ENCODE measurements at regions not wholly inside any gene's neighbourhood (a gene's known extent, or its start where the extent isn't known, plus 50 kb on each side); places are given as distances from the start of the nearest gene placed in this dataset.
"Not testable (repeated sequence)": the region's sequence is repeated elsewhere in the genome, so short reads cannot be mapped to it uniquely, and the experiment has no call there.

DNA sequence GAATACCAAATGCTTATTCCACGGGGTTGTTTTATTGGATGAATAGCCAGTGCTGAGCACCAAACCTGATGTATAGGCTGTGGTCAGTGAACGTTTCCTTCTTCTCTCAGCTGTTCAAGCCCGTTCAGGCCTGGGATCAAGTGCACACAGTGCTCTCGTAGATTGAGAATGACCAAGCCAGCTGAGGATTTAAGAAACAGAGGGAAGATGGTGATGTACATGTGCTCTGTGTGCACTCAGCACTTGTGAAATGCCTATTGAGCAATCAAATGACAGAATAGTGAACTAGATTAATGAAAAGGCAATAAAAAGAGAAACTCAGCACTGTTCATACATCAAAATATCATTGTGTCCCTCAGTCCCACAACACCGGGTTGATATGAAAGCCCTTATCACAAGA lies 302.5 kb downstream of the BMPER start:
- DNase-seq: no peak

DNA sequence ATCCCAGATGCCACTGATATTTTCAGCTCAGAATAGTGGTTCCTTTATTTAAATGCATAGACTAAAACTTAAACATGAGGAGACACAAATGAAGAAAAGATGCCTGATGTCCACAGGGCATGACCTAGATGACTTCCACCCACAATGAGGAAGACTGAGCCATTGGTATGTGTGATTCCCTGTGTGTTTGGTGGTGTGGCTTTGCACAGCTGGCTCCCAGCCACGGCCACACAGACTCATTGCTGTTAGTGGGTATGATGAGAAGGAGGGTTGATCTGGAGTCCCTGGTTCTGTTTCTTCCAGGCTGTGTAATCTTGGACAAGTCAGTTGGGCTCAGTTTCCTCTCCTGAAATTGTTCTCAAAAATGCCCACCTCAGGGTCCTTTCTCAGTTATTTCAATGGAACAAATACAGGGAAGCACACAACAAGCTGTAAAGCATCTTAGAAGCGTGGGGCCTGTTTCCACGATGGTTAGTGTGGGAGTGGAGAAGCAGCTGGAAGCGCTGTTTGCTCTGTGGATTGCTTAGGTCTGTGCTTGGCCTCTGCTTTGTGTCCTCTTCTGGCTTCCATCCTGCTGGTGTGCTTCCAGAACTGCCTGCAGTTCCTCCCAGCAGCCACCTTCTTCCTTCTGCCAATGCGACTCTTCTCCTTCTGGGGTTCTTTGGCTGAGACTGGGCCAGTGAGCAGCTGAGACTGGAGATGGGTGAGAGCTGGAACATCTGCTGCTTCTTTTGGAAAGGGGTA lies 303.7 kb downstream of the BMPER start:
- DNase-seq: no peak

DNA sequence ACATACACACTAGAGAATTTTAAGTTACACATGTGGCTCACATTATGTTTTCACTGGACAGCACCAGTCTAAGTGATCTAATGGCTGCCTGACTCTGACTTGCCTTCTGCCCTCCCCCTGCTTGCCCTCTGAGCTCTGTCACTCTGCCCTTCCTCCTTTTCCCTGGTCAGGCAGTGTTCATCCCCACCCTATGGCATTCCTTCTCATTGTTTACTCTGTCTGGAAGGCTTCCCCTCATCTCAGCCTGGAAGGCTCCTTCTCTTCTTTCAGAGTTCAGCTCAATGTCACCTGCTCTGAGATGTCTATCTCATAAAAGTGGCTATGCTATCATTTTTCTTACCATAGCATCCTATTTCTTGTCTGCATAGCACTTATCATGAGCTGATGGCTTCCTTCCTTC lies 305.7 kb downstream of the BMPER start:
- DNase-seq: no peak

DNA sequence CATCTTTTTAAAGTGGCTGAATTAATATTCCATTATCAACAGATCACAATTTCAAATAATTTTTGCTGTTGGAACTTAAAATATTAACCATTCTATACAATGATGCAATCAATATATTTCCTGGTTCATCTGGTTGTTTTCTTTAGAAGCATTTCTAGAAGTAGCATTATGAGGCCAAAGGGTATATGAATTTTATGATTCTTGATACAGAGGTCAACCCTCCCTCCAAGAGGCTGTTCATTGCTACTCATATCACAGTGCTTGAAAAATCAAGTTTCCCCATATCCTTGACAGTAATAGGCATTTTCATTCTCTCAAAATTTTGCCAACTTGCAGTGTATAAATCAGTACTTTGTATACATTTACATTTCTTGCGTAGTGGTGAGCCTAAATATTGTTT lies 312.6 kb downstream of the BMPER start:
- DNase-seq: no peak

DNA sequence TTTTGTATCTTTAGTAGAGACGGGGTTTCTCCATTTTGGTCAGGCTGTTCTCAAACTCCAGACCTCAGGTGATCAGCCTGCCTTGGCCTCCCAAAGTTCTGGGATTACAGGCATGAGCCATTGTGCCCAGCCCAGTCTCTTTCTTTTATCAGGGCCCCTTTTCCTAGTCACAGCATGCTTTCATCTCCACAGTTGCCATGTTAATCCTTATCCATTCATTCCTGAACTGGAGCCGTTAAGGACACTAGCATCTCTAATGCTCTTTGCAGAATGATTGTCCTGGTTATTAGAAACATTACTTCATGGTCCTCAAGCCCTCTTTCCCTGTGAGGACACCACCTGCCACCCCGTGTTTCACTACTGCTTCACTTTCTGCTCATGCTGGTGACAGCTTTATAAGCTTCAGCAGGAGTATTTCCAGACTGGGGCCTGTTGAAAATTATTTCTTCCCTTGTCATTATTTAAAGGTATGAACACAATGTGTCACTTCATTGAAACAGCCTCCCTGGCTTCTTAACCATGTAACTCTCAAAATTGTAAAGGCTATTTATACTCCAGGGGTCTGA lies 313.9 kb downstream of the BMPER start:
- DNase-seq: no peak

DNA sequence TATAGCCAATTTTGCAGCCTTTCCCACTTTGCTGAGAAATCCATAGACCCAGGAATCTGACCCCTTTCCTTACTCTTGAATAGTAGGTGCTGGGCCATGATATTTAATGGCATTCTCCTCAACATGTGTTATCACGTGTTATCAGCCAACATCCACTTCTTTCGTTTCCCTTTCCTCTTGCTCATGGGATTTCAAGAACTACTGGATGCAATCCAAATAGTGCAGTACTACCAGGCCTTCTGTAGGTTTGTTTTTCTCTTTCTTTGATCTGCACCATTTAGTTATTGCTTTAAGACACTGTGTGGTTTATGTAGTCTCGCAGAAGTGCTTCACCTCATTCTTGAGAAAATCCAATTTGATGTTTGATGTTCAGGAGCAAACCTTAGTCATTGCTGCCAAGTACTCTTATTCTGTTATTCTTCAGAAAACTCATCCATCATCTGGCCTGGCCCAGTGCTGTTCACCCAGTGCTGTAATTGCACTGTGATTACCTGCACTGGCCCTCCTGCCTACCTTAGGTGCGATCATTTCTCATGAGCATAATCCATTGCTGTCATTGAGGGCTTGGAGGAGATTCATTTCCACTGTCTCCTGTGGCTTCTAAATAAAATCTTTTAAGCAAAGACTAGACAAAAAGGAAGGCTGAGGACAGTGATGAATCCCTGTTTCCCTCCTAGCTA lies 315.3 kb downstream of the BMPER start:
- DNase-seq: no peak

DNA sequence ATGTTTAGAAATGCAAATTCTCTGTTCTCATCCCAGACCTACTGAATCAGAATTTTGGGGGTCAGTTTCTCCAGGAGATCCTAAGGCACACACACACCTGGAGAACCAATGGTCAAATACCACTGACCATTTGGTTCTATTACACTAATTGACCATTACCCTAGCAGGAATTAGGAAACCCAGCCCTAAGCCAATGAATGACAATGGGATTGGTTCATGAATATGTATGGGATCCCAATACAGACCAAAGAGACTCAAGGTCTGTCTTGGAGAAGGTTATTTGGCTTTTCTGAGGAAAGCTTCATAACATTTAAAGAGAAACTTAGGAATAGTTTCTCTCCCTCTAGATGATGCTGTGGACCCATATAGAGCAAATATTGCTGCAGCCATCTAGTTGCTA lies 317.0 kb downstream of the BMPER start:
- no peak for DNase-seq

DNA sequence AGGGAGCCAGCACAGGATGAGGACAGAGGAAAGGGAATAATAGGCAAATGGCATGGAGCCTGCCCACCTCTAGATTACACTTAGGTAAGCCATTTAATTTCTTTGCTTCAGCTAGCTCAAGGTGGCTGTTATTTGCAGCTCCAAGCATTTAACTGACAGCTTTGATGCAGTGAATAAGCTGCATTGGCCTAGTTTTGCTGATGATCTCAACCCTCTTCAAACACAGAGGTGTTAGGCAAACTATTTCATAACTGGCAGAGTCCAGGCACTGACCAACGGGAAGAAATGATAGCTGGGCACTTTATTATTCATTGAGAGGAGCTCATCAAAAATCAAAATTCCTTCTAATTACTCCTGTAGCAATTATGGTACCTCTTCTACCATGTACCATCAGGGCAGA lies 317.4 kb downstream of the BMPER start:
- no peak for DNase-seq

DNA sequence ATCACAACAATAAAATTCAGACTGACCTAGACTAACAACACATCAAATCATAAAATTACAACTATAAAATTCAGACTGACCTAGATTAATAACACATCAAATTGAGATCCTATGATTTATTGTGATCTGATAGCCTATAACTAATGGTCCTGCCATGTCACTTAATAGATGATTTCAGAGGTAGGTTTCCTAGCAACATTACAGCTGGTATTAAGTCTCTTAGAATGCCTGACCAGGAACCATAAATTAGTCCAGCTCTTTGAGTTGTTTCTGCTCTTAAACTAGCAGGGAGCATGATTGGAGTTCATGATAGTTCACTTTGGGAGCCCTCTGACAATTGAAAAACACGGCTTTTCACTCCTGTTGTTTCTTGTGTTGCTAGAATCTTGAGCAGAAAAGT lies 318.9 kb downstream of the BMPER start:
- no peak for DNase-seq

DNA sequence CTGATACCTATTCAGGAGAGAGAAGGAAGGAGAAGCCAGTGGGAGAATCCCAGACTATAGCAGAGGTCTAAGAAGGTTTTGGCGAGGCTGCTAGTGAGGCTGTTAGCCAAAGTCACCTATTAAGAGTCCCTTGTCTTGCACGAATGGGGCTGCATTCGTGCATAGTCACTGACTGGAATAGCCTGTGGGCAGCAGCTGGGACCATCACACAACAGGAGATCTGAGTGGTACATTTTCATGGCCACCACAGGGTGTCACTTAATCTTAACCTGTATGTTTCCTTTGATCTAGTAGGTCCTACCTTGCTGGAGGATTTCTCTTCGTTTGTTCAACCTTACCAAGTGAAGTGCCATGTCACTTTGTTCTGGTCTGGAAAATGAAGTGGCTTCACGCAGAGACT lies 319.9 kb downstream of the BMPER start:
- no peak for DNase-seq

DNA sequence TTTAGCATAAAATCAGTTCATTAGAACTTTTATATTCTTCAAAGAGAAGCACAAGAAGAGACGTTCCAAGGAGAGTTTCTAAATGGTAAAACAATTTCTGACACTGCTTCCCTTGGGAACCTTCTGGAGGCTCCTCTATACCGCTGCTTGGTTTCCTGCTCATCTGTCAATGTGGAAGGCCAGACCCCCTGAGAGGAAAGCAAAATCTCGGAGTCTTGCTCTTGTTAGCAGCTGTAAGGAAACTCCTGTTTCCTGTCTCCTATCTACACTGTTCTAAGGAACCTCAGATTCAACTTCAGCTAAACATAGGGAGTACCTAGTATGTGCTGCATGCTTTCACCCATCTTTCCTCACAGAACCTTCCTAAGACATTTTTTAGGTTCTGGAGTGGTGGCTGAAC lies 322.2 kb downstream of the BMPER start:
- DNase-seq: no peak

DNA sequence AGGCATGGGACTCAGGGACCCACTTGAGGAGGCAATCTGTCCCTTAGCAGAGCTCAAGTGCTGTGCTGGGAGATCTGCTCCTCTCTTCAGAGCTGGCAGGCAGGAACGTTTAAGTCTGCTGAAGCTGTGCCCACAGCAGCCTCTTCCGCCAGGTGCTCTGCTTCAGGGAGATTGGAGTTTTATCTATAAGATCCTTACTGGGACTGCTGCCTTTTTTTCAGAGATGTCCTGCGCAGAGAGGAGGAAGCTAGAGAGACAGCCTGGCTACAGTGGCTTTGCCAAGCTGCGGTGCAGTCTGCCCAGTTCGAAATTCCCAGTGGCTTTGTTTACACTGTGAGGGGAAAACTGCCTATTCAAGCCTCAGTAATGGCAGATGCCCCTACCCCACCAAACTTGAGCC lies 329.8 kb downstream of the BMPER start:
- not testable (repeated sequence) for DNase-seq

DNA sequence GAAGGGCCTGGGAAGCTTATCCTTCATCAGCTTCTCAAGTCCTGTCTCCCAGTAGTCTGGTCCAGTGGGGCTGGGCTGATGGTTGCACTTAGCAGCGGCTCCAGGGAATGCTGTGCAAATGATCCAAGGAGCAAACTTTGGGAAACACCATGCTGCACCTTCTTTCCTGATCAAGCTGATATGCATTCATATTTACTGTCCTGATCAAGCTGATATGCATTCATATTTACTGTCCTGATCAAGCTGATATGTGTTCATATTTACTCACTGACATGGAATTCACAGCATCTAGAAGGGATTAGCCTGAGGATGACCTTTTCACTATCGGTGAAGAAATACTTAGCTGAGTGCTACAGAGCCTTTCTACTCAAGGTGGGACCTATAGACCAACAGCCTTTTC lies 330.7 kb downstream of the BMPER start:
- DNase-seq: no peak

DNA sequence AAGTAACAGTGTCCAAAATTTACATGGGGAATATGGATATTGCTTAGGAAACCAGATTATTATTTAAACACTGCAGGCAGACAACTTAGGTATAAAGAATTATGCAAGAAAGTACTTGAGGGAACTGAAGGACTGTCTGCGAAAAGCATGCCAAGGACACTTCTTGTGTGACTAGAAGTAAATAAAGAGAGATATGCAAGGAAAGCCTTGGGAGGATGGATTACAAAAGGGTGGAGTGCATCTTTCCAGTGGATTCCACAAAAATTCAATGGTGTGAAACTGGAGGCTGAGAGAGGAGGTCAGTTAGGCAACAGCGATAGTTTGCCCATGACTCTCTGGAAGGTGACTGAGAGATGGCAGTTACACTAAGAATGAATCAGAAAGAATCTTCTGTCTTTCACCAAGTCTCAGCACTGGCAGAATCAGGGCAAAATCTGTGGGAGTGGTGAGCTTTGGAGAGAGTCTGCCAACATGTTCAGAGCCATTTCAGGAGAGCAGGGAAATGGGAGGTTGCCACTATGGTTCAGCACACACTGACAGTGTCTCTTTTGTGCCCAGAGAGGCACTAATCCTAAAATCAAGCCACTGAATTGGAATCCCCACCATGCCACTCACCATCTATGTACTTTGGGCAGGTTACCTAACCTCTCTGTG lies 331.6 kb downstream of the BMPER start:
- DNase-seq: no peak

DNA sequence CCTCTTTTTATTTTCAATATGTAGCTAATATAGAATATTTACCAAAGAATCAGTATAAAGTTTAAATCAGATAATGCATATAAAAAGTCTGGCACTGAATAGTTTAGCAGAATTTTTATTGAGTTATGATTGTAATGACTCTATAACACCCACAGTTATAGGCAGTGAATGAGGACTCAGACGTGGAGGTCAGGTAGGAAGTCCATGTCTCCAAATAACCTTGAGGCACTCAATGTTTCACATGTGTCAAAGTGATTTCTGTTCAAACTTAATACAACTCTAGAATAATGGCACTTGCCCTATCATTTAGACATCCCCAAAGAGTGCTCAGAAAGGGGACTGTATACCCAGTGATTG lies 332.1 kb downstream of the BMPER start:
- DNase-seq: no peak

DNA sequence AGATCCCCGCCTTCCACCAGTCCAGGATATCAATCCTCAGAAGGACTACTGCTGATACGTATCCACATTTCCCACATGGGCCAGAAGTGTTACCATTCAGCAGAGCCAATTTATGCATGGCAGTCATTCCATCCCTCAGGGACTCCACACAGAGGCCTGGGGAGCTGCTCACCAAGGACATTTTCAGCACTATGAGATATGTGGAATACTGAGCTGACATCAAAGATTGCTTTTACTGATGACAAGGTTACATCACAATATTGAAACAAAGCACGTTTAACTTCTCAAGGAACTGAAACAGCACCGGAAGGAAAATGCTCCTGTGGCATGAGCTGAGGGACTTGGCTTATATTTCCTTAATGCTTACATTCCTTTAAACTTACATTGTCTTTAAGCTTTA lies 335.1 kb downstream of the BMPER start:
- DNase-seq: no peak

DNA sequence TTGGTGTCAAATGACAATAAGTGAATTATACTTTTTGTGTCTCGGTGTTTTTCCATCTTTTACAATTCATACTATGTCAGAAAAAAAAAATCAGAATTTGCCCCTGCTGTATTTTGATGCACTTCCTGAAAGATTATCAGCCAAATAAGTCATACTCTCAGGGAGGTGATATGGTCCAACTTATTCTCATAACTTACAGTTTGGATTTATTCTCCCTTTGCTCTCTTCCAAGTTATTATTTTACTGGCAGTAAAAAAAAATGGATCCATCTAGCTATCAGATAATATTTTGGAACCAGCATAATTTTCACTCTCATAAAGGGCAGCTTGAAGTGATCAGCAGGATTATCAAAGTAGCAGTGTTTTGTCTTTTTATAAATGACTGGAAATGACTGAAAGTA lies 337.1 kb downstream of the BMPER start:
- no peak for DNase-seq

DNA sequence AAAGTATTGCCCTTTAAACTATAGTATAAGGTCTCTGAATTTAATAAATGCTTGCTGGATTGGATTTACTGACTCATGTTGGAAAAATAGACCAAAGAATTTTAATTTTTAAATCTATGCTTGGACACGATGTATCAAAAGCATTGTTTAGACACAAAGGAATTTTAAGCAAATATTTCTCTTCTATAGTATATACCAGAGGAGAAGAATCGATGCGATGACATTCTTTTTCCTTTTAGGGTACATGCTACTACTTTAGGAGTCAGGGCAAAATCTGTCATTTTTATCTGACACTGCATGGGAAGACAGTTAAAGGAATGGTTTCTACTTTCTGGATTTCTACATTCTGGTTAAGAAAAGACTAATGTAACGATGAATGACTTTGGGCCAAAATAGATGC lies 339.9 kb downstream of the BMPER start:
- no peak for DNase-seq

DNA sequence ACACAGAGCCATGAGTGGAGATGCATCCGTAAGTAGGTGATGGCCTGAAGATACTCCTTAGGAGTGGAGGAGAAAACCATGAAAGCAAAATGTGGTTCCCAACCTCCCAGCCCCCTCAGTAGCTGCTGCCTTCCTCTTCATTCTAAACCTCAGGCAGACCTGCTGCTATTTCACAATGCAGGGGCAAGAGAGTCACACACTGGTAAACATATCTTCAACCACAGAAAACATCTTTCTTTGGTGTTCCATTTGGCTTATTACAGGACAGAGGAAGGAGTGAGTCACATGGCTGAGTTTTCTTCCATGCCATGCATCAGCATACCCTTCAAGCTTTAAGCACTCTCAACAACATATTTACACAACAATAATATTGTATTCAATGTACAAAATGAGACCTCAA lies 342.1 kb downstream of the BMPER start:
- DNase-seq: no peak

DNA sequence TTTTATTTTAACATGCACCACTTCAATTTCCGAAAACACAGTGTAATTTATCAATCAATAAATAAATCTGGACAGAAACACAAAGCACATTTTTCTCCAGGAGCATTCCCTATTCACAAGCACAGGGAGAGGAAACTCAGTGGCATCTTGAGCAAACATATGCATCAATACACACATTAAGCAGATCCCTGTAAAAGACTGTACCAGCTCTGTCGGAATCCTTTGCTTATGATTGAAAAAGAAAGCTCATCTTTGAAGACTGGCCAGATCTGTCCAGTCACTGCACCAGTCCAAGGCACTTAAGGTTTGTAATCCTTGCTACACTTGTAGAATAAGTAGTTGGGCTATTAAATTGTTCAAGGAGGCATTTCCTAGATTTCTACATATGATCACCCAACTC lies 343.9 kb downstream of the BMPER start:
- no peak for DNase-seq

DNA sequence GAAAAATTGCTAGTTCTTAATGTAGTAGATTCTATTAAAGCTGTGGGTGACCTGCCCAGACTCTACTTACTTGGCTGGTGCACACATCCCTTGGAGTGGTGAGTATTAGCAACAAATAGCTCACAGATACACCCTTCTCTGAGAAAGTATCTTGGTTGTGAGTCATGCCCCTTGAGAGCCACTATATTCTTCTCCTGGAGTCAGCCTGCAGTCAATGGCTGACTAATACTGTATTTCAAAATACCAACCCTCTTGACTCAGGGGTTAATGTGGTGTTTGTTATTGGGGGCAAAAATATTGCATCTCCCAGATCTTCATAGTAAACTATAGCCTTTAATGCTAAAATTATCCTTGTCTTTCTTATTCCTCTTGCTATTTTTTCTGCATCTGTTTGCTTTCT lies 354.9 kb downstream of the BMPER start:
- no peak for DNase-seq

DNA sequence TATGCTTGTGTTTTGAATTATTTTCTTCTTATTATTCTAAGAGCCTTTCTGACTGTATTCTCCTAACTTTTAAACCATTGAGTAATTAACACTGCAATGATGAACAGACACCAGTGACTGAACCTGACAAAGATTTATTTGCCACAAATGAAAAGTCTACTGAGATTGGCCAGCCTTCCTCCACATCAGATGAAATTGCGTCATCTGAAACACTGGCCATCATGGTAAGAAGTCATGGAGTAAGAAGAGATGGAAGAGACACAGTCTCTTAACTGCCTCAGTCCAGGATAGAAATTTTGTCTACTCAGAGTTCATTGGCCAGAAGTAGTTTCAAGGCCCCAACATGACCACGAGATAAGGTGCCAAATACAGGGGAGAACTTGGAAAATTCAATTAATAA lies 357.8 kb downstream of the BMPER start:
- DNase-seq: no peak

DNA sequence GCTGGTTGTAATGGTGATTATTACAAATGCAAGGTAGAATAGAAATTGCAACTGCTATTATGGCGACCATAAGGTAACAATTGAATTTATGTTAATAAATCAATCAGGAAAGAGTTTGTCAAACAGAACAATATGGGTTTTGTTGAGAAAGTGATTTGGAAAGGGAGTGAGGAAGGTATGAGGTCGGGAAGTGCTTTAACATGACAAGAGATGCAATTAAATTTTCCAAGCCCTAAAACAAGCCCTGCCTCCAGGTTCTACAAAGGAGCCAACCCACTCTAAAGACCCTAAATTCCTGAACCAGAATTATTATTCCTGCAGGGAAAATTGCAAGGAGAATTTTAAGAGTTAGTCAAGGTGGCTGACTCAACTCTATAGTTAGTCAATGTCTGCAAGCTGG lies 363.7 kb downstream of the BMPER start:
- DNase-seq: no peak

DNA sequence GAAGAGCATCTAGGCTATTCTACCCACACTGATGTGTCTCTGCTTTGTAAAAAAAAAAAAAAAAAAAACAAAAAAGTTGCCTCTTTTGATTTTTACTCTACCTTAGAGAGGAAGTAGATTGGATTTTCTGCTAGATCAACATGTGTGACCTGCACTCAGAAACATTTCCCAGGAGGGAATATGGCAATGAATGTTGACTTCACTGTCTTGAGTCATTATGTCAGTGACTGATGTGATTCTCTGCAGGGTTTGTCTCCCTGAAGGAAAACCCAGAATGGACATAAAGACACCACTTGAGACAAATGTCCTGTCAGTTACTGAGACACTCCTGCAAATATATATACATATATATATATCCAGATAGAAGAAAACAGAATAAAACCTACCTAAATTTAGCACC lies 370.3 kb downstream of the BMPER start:
- no peak for DNase-seq
